ENCODE measurements at regions not wholly inside any gene's neighbourhood (a gene's known extent, or its start where the extent isn't known, plus 50 kb on each side); places are given as distances from the start of the nearest gene placed in this dataset.

DNA sequence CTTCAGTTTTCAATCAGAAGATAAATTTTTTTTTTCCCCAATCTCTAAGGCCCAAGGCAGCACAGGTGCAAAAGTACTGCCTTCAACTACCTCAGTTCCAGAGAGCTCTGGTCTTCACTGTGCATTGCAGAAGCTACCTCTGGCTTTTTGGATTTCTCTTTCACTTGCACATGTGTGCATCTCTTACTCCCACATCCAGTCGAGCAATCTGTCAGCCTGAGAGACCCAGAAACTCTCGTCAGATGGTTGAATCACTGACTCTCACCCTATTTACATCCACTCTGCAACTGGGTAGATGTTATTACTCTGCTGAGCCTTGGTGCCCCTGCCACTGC is 813.8 kb downstream of the NR2F2 start:
- TF ChIP-seq, protein P1, sequence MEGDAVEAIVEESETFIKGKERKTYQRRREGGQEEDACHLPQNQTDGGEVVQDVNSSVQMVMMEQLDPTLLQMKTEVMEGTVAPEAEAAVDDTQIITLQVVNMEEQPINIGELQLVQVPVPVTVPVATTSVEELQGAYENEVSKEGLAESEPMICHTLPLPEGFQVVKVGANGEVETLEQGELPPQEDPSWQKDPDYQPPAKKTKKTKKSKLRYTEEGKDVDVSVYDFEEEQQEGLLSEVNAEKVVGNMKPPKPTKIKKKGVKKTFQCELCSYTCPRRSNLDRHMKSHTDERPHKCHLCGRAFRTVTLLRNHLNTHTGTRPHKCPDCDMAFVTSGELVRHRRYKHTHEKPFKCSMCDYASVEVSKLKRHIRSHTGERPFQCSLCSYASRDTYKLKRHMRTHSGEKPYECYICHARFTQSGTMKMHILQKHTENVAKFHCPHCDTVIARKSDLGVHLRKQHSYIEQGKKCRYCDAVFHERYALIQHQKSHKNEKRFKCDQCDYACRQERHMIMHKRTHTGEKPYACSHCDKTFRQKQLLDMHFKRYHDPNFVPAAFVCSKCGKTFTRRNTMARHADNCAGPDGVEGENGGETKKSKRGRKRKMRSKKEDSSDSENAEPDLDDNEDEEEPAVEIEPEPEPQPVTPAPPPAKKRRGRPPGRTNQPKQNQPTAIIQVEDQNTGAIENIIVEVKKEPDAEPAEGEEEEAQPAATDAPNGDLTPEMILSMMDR (IDR thresholded peaks at IDR 0.05; ENCODE audit: borderline replicate concordance, extremely low read depth, low read length, poor library complexity, severe bottlenecking): no peak
- TF ChIP-seq EZH2 (IDR thresholded peaks at IDR 0.05; ENCODE audit: borderline replicate concordance, low read depth, low read length, severe bottlenecking): no peak
